Activated gamma-delta T cell (primary cell): ENCODE measurements at regions not wholly inside any gene's neighbourhood (a gene's known extent, or its start where the extent isn't known, plus 50 kb on each side); places are given as distances from the start of the nearest gene placed in this dataset.

ENCODE experiments used
- DNase-seq: peaks from one replicate; lab custom pipeline; 2025; lab: John Stamatoyannopoulos, UW

GRCh38 chr21:24890021-24890420, 717.3 kb downstream of the MRPL39 start:
- no peak for DNase-seq

GRCh38 chr21:24881506-24881905, 725.8 kb downstream of the MRPL39 start:
- no peak for DNase-seq

GRCh38 chr21:24870633-24871032, 736.6 kb downstream of the MRPL39 start:
- no peak for DNase-seq

GRCh38 chr21:24869862-24870261, 737.4 kb downstream of the MRPL39 start:
- no peak for DNase-seq

GRCh38 chr21:24868117-24868516, 739.2 kb downstream of the MRPL39 start:
- DNase-seq, result no peak

GRCh38 chr21:24861471-24861870, 745.8 kb downstream of the MRPL39 start:
- no peak for DNase-seq

GRCh38 chr21:24856326-24856725, 751.0 kb downstream of the MRPL39 start:
- no peak for DNase-seq

- DNase-seq, result no peak
Observed at GRCh38 chr21:24852610-24853195, 754.6 kb downstream of the MRPL39 start.

GRCh38 chr21:24850121-24850520, 757.2 kb downstream of the MRPL39 start:
- DNase-seq, result no peak

- no peak for DNase-seq
Observed at GRCh38 chr21:24844671-24845070, 762.6 kb downstream of the MRPL39 start.

- DNase-seq, result peak; percentile 12
Observed at GRCh38 chr21:24840287-24840686, 767.0 kb downstream of the MRPL39 start.

GRCh38 chr21:24832961-24833360, 774.3 kb downstream of the MRPL39 start:
- DNase-seq, result no peak

GRCh38 chr21:24829397-24829796, 777.9 kb downstream of the MRPL39 start:
- DNase-seq, result no peak

GRCh38 chr21:24826822-24827221, 780.5 kb downstream of the MRPL39 start:
- no peak for DNase-seq

- no peak for DNase-seq
Observed at GRCh38 chr21:24825348-24825747, 781.9 kb downstream of the MRPL39 start.

GRCh38 chr21:24824209-24824608, 783.1 kb downstream of the MRPL39 start:
- DNase-seq, result no peak

- no peak for DNase-seq
Observed at GRCh38 chr21:24823247-24823646, 784.0 kb downstream of the MRPL39 start.

GRCh38 chr21:24785033-24785432, 822.2 kb downstream of the MRPL39 start:
- DNase-seq, result no peak

GRCh38 chr21:24781146-24781545, 826.1 kb downstream of the MRPL39 start:
- DNase-seq, result no peak

- no peak for DNase-seq
Observed at GRCh38 chr21:24759348-24760075, 847.8 kb downstream of the MRPL39 start.

- no peak for DNase-seq
Observed at GRCh38 chr21:24738063-24738462, 869.2 kb downstream of the MRPL39 start.

- DNase-seq, result no peak
Observed at GRCh38 chr21:24737296-24737850, 869.9 kb downstream of the MRPL39 start.

- no peak for DNase-seq
Observed at GRCh38 chr21:24730661-24731060, 876.6 kb downstream of the MRPL39 start.
